WERI-Rb-1 (cell line): ENCODE measurements at regions not wholly inside any gene's neighbourhood (a gene's known extent, or its start where the extent isn't known, plus 50 kb on each side); places are given as distances from the start of the nearest gene placed in this dataset.

Experiments used
- DNase-seq: peaks from one replicate; pipeline ENCODE4 v3.0.0-alpha.2; 2020
- H3K27ac ChIP-seq: fragments of 250-450 bp; sonication (Bioruptor Pico); 2 replicates; pipeline ENCODE4 v1.5.1; 2020; ENCODE audit warnings: mild to moderate bottlenecking, moderate library complexity
- H3K27me3 ChIP-seq: fragments of 250-450 bp; sonication (Bioruptor Pico); 2 replicates; pipeline ENCODE4 v1.5.1; 2021; ENCODE audit warnings: mild to moderate bottlenecking, low read depth, moderate library complexity; ENCODE audit not compliant: insufficient read depth, severe bottlenecking
- H3K36me3 ChIP-seq: fragments of 250-450 bp; sonication (Bioruptor Pico); 2 replicates; pipeline ENCODE4 v1.5.1; 2020; ENCODE audit warnings: mild to moderate bottlenecking, moderate library complexity
- H3K4me3 ChIP-seq: 2 replicates; pipeline ENCODE4 v1.5.1; 2011; ENCODE audit warnings: low read depth, mild to moderate bottlenecking, control low read depth, low read length
- H3K9me3 ChIP-seq: fragments of 250-450 bp; sonication (Bioruptor Pico); 2 replicates; pipeline ENCODE4 v1.5.1; 2021; ENCODE audit warnings: mild to moderate bottlenecking, moderate library complexity; ENCODE audit not compliant: severe bottlenecking
- TF ChIP-seq, protein P1 (sequence below): IDR thresholded peaks from 2 replicates; pipeline ENCODE4 v1.5.1; 2011; ENCODE audit warnings: low read depth, mild to moderate bottlenecking, control low read depth, inconsistent platforms, low read length

DNA sequence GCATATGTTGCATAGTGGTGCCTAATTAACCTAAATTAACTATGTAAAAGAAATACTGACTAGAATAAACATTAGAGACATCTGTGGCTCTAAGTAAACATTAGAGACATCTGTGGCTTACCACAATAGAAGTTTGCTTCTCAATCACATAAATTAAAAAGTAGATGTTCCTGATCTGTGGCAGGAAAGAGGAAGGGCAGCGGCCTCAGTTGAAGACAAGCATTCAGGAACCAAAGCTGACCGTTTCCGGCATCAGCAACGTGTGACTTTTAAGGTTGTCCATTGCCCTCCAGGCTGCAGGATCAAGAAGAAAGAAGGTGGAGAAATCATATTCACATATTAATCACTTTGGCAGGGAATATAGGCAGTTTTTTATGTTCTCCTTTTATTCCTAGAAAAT, 336.3 kb upstream of the TRAM1L1 start:
- Histone ChIP-seq H3K9me3 (no peaks in the 10 kb centered on the region), H3K27ac (no peak overlapping the region)
- DNase-seq: no peak

DNA sequence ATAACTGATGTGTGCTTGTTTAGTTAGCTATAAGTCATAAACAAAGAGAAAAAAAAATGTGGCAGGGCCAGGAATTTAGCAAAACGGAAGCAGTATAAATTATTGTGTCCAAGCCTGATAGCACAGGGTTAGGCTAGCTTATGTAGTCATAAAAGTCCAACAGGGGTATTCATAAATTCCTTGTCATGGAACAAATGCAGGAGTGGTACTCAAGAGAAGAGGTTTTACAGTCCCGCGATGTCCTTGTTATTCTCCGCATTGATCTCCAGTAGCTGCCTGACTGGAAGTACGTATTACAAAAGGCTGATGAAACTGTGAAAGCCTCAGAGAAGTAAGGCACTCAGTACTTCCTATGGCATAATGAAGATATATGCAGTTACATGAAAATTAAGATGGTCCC, 336.9 kb upstream of the TRAM1L1 start:
- no peaks in the 10 kb centered on the region for H3K36me3 ChIP-seq
- no peak for DNase-seq
- no peaks in the 10 kb centered on the region for H3K9me3 ChIP-seq
- TF ChIP-seq, protein P1, sequence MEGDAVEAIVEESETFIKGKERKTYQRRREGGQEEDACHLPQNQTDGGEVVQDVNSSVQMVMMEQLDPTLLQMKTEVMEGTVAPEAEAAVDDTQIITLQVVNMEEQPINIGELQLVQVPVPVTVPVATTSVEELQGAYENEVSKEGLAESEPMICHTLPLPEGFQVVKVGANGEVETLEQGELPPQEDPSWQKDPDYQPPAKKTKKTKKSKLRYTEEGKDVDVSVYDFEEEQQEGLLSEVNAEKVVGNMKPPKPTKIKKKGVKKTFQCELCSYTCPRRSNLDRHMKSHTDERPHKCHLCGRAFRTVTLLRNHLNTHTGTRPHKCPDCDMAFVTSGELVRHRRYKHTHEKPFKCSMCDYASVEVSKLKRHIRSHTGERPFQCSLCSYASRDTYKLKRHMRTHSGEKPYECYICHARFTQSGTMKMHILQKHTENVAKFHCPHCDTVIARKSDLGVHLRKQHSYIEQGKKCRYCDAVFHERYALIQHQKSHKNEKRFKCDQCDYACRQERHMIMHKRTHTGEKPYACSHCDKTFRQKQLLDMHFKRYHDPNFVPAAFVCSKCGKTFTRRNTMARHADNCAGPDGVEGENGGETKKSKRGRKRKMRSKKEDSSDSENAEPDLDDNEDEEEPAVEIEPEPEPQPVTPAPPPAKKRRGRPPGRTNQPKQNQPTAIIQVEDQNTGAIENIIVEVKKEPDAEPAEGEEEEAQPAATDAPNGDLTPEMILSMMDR: no peak
- no peak overlapping the region for H3K4me3 ChIP-seq
- no peak overlapping the region for H3K27ac ChIP-seq
- H3K27me3 ChIP-seq: no peaks in the 10 kb centered on the region

More for the DNA sequence above, 336.3 kb upstream of the TRAM1L1 start:
- H3K27me3 ChIP-seq: no peaks in the 10 kb centered on the region
- H3K36me3 ChIP-seq: no peaks in the 10 kb centered on the region
- no peak overlapping the region for H3K4me3 ChIP-seq
- TF ChIP-seq, protein P1: no peak

DNA sequence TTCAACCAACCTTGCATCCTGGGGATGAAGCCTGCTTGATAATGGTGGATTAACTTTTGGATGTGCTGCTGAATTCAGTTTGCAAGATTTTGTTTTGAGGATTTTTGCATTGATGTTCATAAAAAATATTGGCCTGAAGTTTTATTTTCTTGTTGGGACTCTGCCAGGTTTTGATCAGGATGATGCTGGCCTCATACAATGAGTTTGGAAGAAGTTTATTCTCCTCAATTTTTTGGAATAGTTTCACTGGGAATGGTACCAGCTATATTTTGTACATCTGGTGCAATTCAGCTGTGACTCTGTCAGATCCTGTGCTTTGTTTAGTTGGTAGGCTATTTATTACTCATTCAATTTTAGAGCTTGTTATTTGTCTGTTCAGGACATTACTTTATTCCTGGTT, 340.3 kb upstream of the TRAM1L1 start:
- Histone ChIP-seq H3K4me3 (no peak overlapping the region), H3K27me3 (no peaks in the 10 kb centered on the region), H3K36me3 (no peaks in the 10 kb centered on the region), H3K9me3 (no peaks in the 10 kb centered on the region), H3K27ac (no peak overlapping the region)
- no peak for DNase-seq
- TF ChIP-seq, protein P1: no peak

DNA sequence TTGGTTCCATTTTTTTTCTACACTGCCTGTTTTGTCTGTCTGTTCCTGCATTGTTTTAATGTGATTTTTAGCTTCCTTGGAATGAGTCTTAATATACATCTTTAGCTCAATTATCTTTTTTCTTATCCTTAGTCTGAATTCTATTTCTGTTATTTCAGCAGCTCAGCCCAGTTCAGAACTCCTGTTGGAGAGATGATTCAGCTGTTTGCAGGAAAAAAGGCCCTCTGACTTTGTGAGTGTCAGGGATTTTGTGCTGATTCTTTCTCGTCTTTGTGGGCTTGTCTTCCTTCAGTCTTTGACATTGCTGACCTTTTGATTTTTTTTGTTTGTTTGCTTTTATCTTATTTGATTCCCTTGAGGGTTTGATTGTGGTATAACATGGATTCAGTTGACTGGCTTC, 343.2 kb upstream of the TRAM1L1 start:
- H3K36me3 ChIP-seq: no peaks in the 10 kb centered on the region
- H3K27me3 ChIP-seq: no peaks in the 10 kb centered on the region
- DNase-seq: no peak
- TF ChIP-seq, protein P1: no peak
- no peaks in the 10 kb centered on the region for H3K9me3 ChIP-seq
- no peak overlapping the region for H3K27ac ChIP-seq
- no peak overlapping the region for H3K4me3 ChIP-seq

DNA sequence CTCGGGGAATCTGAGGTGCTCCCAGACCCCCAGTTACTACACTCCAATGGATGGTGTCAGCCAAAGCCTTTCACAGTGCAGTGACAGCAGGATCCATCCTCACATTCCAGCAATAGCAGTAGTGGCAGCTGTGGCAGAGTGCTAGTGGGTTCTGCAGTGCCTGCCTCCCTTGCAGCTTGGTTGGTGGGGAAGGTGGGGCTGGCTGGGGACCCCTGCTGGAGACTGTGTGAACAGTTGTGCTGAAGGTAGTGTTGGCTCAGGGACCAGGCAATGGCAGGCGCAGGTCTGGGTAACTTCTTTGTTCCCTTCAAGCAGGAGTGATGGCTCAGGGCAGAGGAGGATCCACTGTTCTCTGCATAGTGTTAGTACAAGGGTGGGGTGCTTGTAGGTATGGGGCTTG, 343.7 kb upstream of the TRAM1L1 start:
- H3K9me3 ChIP-seq: no peaks in the 10 kb centered on the region
- no peak overlapping the region for H3K4me3 ChIP-seq
- DNase-seq: peak; percentile 26
- H3K27ac ChIP-seq: no peak overlapping the region
- no peaks in the 10 kb centered on the region for H3K36me3 ChIP-seq
- H3K27me3 ChIP-seq: no peaks in the 10 kb centered on the region
- TF ChIP-seq, protein P1: peak; percentile 39

DNA sequence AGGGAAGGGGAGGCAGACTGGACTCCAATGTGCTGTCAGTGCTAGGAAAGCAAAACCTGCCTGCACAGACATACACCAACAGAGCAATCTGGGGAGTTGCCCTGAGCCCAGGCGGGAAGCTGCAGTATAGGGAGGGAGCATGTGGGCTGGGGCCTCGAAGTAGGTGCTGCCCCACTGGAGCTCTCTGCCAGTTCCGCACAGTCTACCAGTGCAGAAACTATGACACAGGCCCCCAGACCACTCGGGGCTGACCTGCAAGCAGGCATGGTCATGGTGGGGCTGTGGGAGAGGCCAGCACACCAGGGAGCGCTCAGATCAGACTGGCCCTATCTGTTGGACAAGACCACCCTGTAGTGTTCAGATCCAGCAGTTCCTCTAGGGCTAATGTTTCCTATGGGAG, 344.1 kb upstream of the TRAM1L1 start:
- no peaks in the 10 kb centered on the region for H3K9me3 ChIP-seq

More for the DNA sequence above, 344.1 kb upstream of the TRAM1L1 start:
- DNase-seq: no peak
- TF ChIP-seq, protein P1: no peak
- H3K36me3 ChIP-seq: no peaks in the 10 kb centered on the region
- no peak overlapping the region for H3K4me3 ChIP-seq
- H3K27ac ChIP-seq: no peak overlapping the region
- H3K27me3 ChIP-seq: no peaks in the 10 kb centered on the region
